BJ (cell line): ENCODE measurements at regions not wholly inside any gene's neighbourhood (a gene's known extent, or its start where the extent isn't known, plus 50 kb on each side); places are given as distances from the start of the nearest gene placed in this dataset.

ENCODE experiments used
- CTCF ChIA-PET: fragments of 350-600 bp; formaldehyde crosslinking; extraction: SDS; loops from one replicate; lab custom pipeline; 2021; ENCODE audit warnings: antibody characterized with exemption, inconsistent platforms; lab: Yijun Ruan, JAX
- POLR2A ChIA-PET: fragments of 300-600 bp; sonication (Branson Sonifier 250); formaldehyde crosslinking; extraction: SDS; loops from one replicate; lab custom pipeline; 2021; ENCODE audit warnings: antibody characterized with exemption; lab: Charles Lee
- DNase-seq: peaks from one replicate; pipeline ENCODE4 v3.0.0-alpha.2; 2011; ENCODE audit warnings: low read depth
- H3K27me3 ChIP-seq: 2 replicates; pipeline ENCODE4 v1.6.0; 2011; ENCODE audit warnings: low read length; ENCODE audit not compliant: control insufficient read depth, insufficient read depth
- H3K36me3 ChIP-seq: 2 replicates; pipeline ENCODE4 v1.5.1; 2011; ENCODE audit warnings: low read length; ENCODE audit not compliant: control insufficient read depth, insufficient read depth
- H3K4me3 ChIP-seq: 2 replicates; pipeline ENCODE4 v1.5.1; 2011; ENCODE audit warnings: low read depth, mild to moderate bottlenecking, control low read depth, low read length
- CTCF ChIP-seq: IDR thresholded peaks from 2 replicates; pipeline ENCODE4 v1.5.1; 2011; ENCODE audit warnings: low read depth, mild to moderate bottlenecking, control low read depth, inconsistent platforms, low read length, moderate library complexity; ENCODE audit not compliant: insufficient read depth

GRCh38 chr11:116636341-116636929 lies 136.4 kb downstream of the BUD13 start:
- POLR2A ChIA-PET = no interaction called here
- TF ChIP-seq CTCF = no peak
- no peak for DNase-seq
- H3K4me3 ChIP-seq = no peak overlapping the region
- no peaks in the 10 kb centered on the region for H3K36me3 ChIP-seq
- H3K27me3 ChIP-seq = no peaks in the 10 kb centered on the region
- CTCF ChIA-PET = no interaction called here

- Histone ChIP-seq H3K27me3 (no peaks in the 10 kb centered on the region), H3K4me3 (no peak overlapping the region), H3K36me3 (no peaks in the 10 kb centered on the region)
- no peak for TF ChIP-seq CTCF
- ChIA-PET POLR2A (no interaction called here), CTCF (no interaction called here)
- no peak for DNase-seq
Measured at GRCh38 chr11:116631201-116631600, 141.6 kb downstream of the BUD13 start.

GRCh38 chr11:116618461-116618860 lies 154.3 kb downstream of the BUD13 start:
- ChIA-PET POLR2A (no interaction called here), CTCF (no interaction called here)
- H3K4me3 ChIP-seq = no peak overlapping the region
- H3K27me3 ChIP-seq = no peaks in the 10 kb centered on the region
- no peak for DNase-seq
- TF ChIP-seq CTCF = no peak
- H3K36me3 ChIP-seq = no peaks in the 10 kb centered on the region

GRCh38 chr11:116615211-116615865 lies 157.4 kb downstream of the BUD13 start:
- TF ChIP-seq CTCF = no peak
- no peak for DNase-seq
- Histone ChIP-seq H3K36me3 (no peaks in the 10 kb centered on the region), H3K4me3 (no peak overlapping the region), H3K27me3 (no peaks in the 10 kb centered on the region)
- POLR2A ChIA-PET = no interaction called here
- CTCF ChIA-PET = no interaction called here

- no peaks in the 10 kb centered on the region for H3K27me3 ChIP-seq
- POLR2A ChIA-PET = no interaction called here
- no peak overlapping the region for H3K4me3 ChIP-seq
- H3K36me3 ChIP-seq = no peaks in the 10 kb centered on the region
- no peak for DNase-seq
- CTCF ChIA-PET = no interaction called here
- no peak for TF ChIP-seq CTCF
Measured at GRCh38 chr11:116614306-116615210, 158.2 kb downstream of the BUD13 start.
